ENCODE measurements at regions not wholly inside any gene's neighbourhood (a gene's known extent, or its start where the extent isn't known, plus 50 kb on each side); places are given as distances from the start of the nearest gene placed in this dataset.

DNA sequence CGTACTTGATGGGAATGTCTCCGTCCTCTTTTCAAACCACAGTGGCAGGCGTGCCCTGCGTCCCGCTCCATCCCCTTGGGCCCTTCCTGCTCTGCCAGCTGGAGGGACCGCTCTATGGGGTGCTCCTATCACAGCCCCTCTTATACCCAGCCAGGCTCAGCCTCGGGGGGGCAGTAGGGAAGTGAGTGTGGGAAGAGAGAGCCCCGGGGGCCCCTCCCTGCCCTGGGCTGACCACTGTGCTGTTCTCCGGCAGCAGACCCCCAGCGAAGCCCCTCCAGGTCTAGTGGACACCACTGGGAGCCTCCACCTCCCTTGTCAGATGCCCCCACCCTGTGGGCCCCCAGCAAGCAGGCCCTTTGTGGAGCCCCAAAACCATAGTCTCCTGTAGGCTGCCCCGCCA, 572.5 kb downstream of the BRD1 start:
- TF ChIP-seq NANOG (IDR thresholded peaks at IDR 0.05; ENCODE audit: borderline replicate concordance): no peak
- TF ChIP-seq EZH2phosphoT487 (IDR thresholded peaks at IDR 0.05; ENCODE audit: unreplicated experiment): no peak
- TF ChIP-seq, protein P1, sequence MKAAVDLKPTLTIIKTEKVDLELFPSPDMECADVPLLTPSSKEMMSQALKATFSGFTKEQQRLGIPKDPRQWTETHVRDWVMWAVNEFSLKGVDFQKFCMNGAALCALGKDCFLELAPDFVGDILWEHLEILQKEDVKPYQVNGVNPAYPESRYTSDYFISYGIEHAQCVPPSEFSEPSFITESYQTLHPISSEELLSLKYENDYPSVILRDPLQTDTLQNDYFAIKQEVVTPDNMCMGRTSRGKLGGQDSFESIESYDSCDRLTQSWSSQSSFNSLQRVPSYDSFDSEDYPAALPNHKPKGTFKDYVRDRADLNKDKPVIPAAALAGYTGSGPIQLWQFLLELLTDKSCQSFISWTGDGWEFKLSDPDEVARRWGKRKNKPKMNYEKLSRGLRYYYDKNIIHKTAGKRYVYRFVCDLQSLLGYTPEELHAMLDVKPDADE (IDR thresholded peaks at IDR 0.05): no peak
- TF ChIP-seq, protein P2, sequence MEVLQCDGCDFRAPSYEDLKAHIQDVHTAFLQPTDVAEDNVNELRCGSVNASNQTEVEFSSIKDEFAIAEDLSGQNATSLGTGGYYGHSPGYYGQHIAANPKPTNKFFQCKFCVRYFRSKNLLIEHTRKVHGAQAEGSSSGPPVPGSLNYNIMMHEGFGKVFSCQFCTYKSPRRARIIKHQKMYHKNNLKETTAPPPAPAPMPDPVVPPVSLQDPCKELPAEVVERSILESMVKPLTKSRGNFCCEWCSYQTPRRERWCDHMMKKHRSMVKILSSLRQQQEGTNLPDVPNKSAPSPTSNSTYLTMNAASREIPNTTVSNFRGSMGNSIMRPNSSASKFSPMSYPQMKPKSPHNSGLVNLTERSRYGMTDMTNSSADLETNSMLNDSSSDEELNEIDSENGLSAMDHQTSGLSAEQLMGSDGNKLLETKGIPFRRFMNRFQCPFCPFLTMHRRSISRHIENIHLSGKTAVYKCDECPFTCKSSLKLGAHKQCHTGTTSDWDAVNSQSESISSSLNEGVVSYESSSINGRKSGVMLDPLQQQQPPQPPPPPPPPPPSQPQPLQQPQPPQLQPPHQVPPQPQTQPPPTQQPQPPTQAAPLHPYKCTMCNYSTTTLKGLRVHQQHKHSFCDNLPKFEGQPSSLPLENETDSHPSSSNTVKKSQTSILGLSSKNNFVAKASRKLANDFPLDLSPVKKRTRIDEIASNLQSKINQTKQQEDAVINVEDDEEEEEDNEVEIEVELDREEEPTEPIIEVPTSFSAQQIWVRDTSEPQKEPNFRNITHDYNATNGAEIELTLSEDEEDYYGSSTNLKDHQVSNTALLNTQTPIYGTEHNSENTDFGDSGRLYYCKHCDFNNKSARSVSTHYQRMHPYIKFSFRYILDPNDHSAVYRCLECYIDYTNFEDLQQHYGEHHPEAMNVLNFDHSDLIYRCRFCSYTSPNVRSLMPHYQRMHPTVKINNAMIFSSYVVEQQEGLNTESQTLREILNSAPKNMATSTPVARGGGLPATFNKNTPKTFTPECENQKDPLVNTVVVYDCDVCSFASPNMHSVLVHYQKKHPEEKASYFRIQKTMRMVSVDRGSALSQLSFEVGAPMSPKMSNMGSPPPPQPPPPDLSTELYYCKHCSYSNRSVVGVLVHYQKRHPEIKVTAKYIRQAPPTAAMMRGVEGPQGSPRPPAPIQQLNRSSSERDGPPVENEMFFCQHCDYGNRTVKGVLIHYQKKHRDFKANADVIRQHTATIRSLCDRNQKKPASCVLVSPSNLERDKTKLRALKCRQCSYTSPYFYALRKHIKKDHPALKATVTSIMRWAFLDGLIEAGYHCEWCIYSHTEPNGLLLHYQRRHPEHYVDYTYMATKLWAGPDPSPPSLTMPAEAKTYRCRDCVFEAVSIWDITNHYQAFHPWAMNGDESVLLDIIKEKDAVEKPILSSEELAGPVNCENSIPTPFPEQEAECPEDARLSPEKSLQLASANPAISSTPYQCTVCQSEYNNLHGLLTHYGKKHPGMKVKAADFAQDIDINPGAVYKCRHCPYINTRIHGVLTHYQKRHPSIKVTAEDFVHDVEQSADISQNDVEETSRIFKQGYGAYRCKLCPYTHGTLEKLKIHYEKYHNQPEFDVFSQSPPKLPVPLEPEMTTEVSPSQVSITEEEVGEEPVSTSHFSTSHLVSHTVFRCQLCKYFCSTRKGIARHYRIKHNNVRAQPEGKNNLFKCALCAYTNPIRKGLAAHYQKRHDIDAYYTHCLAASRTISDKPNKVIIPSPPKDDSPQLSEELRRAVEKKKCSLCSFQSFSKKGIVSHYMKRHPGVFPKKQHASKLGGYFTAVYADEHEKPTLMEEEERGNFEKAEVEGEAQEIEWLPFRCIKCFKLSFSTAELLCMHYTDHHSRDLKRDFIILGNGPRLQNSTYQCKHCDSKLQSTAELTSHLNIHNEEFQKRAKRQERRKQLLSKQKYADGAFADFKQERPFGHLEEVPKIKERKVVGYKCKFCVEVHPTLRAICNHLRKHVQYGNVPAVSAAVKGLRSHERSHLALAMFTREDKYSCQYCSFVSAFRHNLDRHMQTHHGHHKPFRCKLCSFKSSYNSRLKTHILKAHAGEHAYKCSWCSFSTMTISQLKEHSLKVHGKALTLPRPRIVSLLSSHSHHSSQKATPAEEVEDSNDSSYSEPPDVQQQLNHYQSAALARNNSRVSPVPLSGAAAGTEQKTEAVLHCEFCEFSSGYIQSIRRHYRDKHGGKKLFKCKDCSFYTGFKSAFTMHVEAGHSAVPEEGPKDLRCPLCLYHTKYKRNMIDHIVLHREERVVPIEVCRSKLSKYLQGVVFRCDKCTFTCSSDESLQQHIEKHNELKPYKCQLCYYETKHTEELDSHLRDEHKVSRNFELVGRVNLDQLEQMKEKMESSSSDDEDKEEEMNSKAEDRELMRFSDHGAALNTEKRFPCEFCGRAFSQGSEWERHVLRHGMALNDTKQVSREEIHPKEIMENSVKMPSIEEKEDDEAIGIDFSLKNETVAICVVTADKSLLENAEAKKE (CRISPR knock-in tag; IDR thresholded peaks at IDR 0.05): no peak
- TF ChIP-seq, protein P3, sequence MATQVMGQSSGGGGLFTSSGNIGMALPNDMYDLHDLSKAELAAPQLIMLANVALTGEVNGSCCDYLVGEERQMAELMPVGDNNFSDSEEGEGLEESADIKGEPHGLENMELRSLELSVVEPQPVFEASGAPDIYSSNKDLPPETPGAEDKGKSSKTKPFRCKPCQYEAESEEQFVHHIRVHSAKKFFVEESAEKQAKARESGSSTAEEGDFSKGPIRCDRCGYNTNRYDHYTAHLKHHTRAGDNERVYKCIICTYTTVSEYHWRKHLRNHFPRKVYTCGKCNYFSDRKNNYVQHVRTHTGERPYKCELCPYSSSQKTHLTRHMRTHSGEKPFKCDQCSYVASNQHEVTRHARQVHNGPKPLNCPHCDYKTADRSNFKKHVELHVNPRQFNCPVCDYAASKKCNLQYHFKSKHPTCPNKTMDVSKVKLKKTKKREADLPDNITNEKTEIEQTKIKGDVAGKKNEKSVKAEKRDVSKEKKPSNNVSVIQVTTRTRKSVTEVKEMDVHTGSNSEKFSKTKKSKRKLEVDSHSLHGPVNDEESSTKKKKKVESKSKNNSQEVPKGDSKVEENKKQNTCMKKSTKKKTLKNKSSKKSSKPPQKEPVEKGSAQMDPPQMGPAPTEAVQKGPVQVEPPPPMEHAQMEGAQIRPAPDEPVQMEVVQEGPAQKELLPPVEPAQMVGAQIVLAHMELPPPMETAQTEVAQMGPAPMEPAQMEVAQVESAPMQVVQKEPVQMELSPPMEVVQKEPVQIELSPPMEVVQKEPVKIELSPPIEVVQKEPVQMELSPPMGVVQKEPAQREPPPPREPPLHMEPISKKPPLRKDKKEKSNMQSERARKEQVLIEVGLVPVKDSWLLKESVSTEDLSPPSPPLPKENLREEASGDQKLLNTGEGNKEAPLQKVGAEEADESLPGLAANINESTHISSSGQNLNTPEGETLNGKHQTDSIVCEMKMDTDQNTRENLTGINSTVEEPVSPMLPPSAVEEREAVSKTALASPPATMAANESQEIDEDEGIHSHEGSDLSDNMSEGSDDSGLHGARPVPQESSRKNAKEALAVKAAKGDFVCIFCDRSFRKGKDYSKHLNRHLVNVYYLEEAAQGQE (IDR thresholded peaks at IDR 0.05; ENCODE audit: unreplicated experiment): no peak
- no peak for TF ChIP-seq CTCF (conservative IDR thresholded peaks at IDR 0.05; ENCODE audit: low read depth in 2 of 2)
- Histone ChIP-seq H3F3A (replicated peaks; ENCODE audit: low read depth) (no peaks in the 10 kb centered on the region), H2AFZ (no peak overlapping the region), H3K79me2 (replicated peaks; ENCODE audit: insufficient read depth) (no peaks in the 10 kb centered on the region), H3K36me3 (ENCODE audit: insufficient read depth) (0 out of 2 replicates have a peak, but pooled peaks cover 3% of the 10 kb centered on the region), H3K27ac (ENCODE audit: low read depth) (no peak overlapping the region), H3K9me2 (ENCODE audit: insufficient read depth) (no peaks in the 10 kb centered on the region), H3K4me1 (ENCODE audit: insufficient read depth) (no peaks in the 10 kb centered on the region), H3K4me3 (no peak overlapping the region), H3K27me3 (ENCODE audit: insufficient read depth) (no peaks in the 10 kb centered on the region), H3K4me2 (no peak overlapping the region), H4K20me1 (replicated peaks; ENCODE audit: insufficient read depth) (no peaks in the 10 kb centered on the region)
- peaks cover 9% of the 10 kb centered on the region; the same call in 2 of the 3 replicates for H3K36me3 Mint-ChIP-seq (ENCODE audit: low read depth)
- ATAC-seq: no peak
- H3K4me1 Mint-ChIP-seq: no peaks in the 10 kb centered on the region
- DNase-seq (ENCODE audit: low spot score): no peak
- no peak overlapping the region for H3K27ac Mint-ChIP-seq
- peaks cover 12% of the 10 kb centered on the region for H3K9me3 Mint-ChIP-seq
- H3K4me3 Mint-ChIP-seq: no peak overlapping the region
- H3K27me3 Mint-ChIP-seq (ENCODE audit: insufficient read depth, low read depth, poor library complexity): peaks cover 5% of the 10 kb centered on the region

All from GM23338 (cell line).